PC-3 (cell line): ENCODE measurements at regions not wholly inside any gene's neighbourhood (a gene's known extent, or its start where the extent isn't known, plus 50 kb on each side); places are given as distances from the start of the nearest gene placed in this dataset.

Source experiments
- ATAC-seq: fragments of 200-7000 bp; cut with Tn5 transposase; 2 replicates; pipeline ENCODE4 v1.9.1; 2020; ENCODE audit warnings: mild to moderate bottlenecking, moderate library complexity
- BruUV-seq: library from RNA; stranded (reverse); fragments of 400-500 nt; replicated peaks from 2 replicates; lab custom pipeline; 2021; lab: Mats Ljungman, UMichigan
- CTCF ChIA-PET: fragments of 300-600 bp; sonication (Branson Sonifier 250); formaldehyde crosslinking; loops from one replicate; lab custom pipeline; 2022; ENCODE audit warnings: antibody characterized with exemption; lab: Charles Lee
- POLR2A ChIA-PET: fragments of 300-600 bp; sonication (Branson Sonifier 250); formaldehyde crosslinking; loops from one replicate; lab custom pipeline; 2022; ENCODE audit warnings: antibody characterized with exemption; ENCODE audit not compliant: unreplicated experiment; lab: Charles Lee
- DNase-seq: peaks from one replicate; pipeline ENCODE4 v3.0.0-alpha.2; 2015
- H2AFZ ChIP-seq: fragments of 300-600 bp; sonication (generic); 2 replicates; pipeline ENCODE4 v1.6.0; 2016; ENCODE audit warnings: antibody characterized with exemption, low read length
- H3F3A ChIP-seq: fragments of 300-600 bp; sonication (generic); one replicate; pipeline ENCODE4 v1.6.0; 2017; ENCODE audit warnings: antibody characterized with exemption, low read length, control low read depth, mild to moderate bottlenecking; ENCODE audit not compliant: unreplicated experiment
- H3K27ac ChIP-seq: fragments of 300-600 bp; sonication (generic); 2 replicates; pipeline ENCODE4 v1.5.1; 2016; ENCODE audit warnings: mild to moderate bottlenecking, low read length
- H3K27me3 ChIP-seq: fragments of 300-600 bp; sonication (generic); 2 replicates; pipeline ENCODE4 v1.6.1; 2016; ENCODE audit warnings: low read length, mixed read lengths
- H3K36me3 ChIP-seq: fragments of 300-600 bp; sonication (generic); 2 replicates; pipeline ENCODE4 v1.6.1; 2016; ENCODE audit warnings: low read depth, mixed run types, low read length, mixed read lengths
- H3K4me1 ChIP-seq: fragments of 300-600 bp; sonication (generic); 2 replicates; pipeline ENCODE4 v1.5.1; 2016; ENCODE audit warnings: low read length; ENCODE audit not compliant: insufficient read depth
- H3K4me2 ChIP-seq: fragments of 300-600 bp; sonication (generic); 2 replicates; pipeline ENCODE4 v1.6.0; 2016; ENCODE audit warnings: low read length
- H3K4me3 ChIP-seq: fragments of 300-600 bp; sonication (generic); 2 replicates; pipeline ENCODE4 v1.5.1; 2016; ENCODE audit warnings: mild to moderate bottlenecking, low read length, mixed read lengths
- H3K79me2 ChIP-seq: fragments of 300-600 bp; sonication (generic); 2 replicates; pipeline ENCODE4 v1.6.1; 2017; ENCODE audit warnings: low read length, mixed read lengths
- H3K9ac ChIP-seq: fragments of 300-600 bp; sonication (generic); 2 replicates; pipeline ENCODE4 v1.6.0; 2016; ENCODE audit warnings: mild to moderate bottlenecking, low read length
- H3K9me2 ChIP-seq: fragments of 300-600 bp; sonication (generic); replicated peaks from 2 replicates; pipeline ENCODE4 v1.6.1; 2016; ENCODE audit warnings: mixed run types, low read length, mixed read lengths
- H3K9me3 ChIP-seq: fragments of 300-600 bp; sonication (generic); 2 replicates; pipeline ENCODE4 v1.6.1; 2016; ENCODE audit warnings: low read length, mixed read lengths
- H4K20me1 ChIP-seq: fragments of 300-600 bp; sonication (generic); 2 replicates; pipeline ENCODE4 v1.6.1; 2016; ENCODE audit warnings: low read length, mixed read lengths
- CTCF ChIP-seq: fragments of 300-600 bp; sonication (generic); conservative IDR thresholded peaks from 2 replicates; pipeline ENCODE4 v1.5.1; 2017; ENCODE audit warnings: antibody characterized with exemption, low read depth, mild to moderate bottlenecking, low read length
- EZH2 ChIP-seq: fragments of 300-600 bp; sonication (generic); IDR thresholded peaks from one replicate; pipeline ENCODE4 v1.6.1; 2017; ENCODE audit warnings: antibody characterized with exemption, mild to moderate bottlenecking, low read length; ENCODE audit not compliant: unreplicated experiment
- EZH2phosphoT487 ChIP-seq: fragments of 300-600 bp; sonication (generic); IDR thresholded peaks from 2 replicates; pipeline ENCODE4 v1.6.1; 2018; ENCODE audit warnings: mild to moderate bottlenecking, antibody characterized with exemption, low read length, borderline replicate concordance
- intact Hi-C: fragments of 100-400 bp; cut with micrococcal nuclease; formaldehyde crosslinking; loops from 2 replicates; pipeline ENCODE4 v1.9.0; 2023

- H3K27ac ChIP-seq, result no peak overlapping the region
- peaks cover 33% of the 10 kb centered on the region for H3K27me3 ChIP-seq
- no peaks in the 10 kb centered on the region for H4K20me1 ChIP-seq
- 0 out of 2 replicates have a peak, but pooled peaks cover 4% of the 10 kb centered on the region for H3K9me2 ChIP-seq
- TF ChIP-seq EZH2, result no peak
- TF ChIP-seq CTCF, result no peak
- TF ChIP-seq EZH2phosphoT487, result no peak
- no peak for DNase-seq
- H3K4me2 ChIP-seq, result no peak overlapping the region
- H3K9ac ChIP-seq, result no peak overlapping the region
- H3K36me3 ChIP-seq, result no peaks in the 10 kb centered on the region
- ChIA-PET POLR2A (no interaction called here), CTCF (no interaction called here)
- no peaks in the 10 kb centered on the region for H3K79me2 ChIP-seq
- no peak overlapping the region for H2AFZ ChIP-seq
- H3K4me3 ChIP-seq, result no peak overlapping the region
- no peak for ATAC-seq
- H3K4me1 ChIP-seq, result no peaks in the 10 kb centered on the region
- intact Hi-C loops, result no loop called here
- no TSS peak for BruUV-seq
- no peaks in the 10 kb centered on the region for H3K9me3 ChIP-seq
- no peaks in the 10 kb centered on the region for H3F3A ChIP-seq
These were observed 212.0 kb upstream of the TLE3 start for GRCh38 chr15:70309716-70310115.

GRCh38 chr15:70308735-70309434 lies 211.2 kb upstream of the TLE3 start:
- Histone ChIP-seq H3K36me3 (no peaks in the 10 kb centered on the region), H4K20me1 (no peaks in the 10 kb centered on the region), H3K9me3 (no peaks in the 10 kb centered on the region), H3F3A (no peaks in the 10 kb centered on the region), H3K79me2 (no peaks in the 10 kb centered on the region), H3K9me2 (0 out of 2 replicates have a peak, but pooled peaks cover 4% of the 10 kb centered on the region), H3K27ac (no peak overlapping the region), H2AFZ (no peak overlapping the region), H3K9ac (no peak overlapping the region), H3K27me3 (peaks cover 33% of the 10 kb centered on the region), H3K4me2 (no peak overlapping the region), H3K4me3 (no peak overlapping the region), H3K4me1 (no peaks in the 10 kb centered on the region)
- ATAC-seq (no peak), DNase-seq (no peak)
- ChIA-PET CTCF (no interaction called here), POLR2A (no interaction called here)
- intact Hi-C loops, result no loop called here
- no TSS peak for BruUV-seq
- TF ChIP-seq CTCF (no peak), EZH2 (no peak), EZH2phosphoT487 (no peak)

- TF ChIP-seq EZH2, result no peak
- no peak for TF ChIP-seq CTCF
- TF ChIP-seq EZH2phosphoT487, result no peak
- no peak overlapping the region for H3K4me3 ChIP-seq
- H3K27me3 ChIP-seq, result peaks cover 33% of the 10 kb centered on the region
- no peak for DNase-seq
- no peak overlapping the region for H3K27ac ChIP-seq
- no peak overlapping the region for H3K9ac ChIP-seq
- no peaks in the 10 kb centered on the region for H3F3A ChIP-seq
- no peak overlapping the region for H2AFZ ChIP-seq
- no peak for ATAC-seq
- H3K4me1 ChIP-seq, result no peaks in the 10 kb centered on the region
- H3K9me3 ChIP-seq, result no peaks in the 10 kb centered on the region
- no peak overlapping the region for H3K4me2 ChIP-seq
- 0 out of 2 replicates have a peak, but pooled peaks cover 4% of the 10 kb centered on the region for H3K9me2 ChIP-seq
- intact Hi-C loops, result no loop called here
- H3K36me3 ChIP-seq, result no peaks in the 10 kb centered on the region
- POLR2A ChIA-PET, result no interaction called here
- CTCF ChIA-PET, result no interaction called here
- no peaks in the 10 kb centered on the region for H3K79me2 ChIP-seq
- no TSS peak for BruUV-seq
- no peaks in the 10 kb centered on the region for H4K20me1 ChIP-seq
These were observed 210.5 kb upstream of the TLE3 start for GRCh38 chr15:70308011-70308734.
